ENCODE measurements at regions not wholly inside any gene's neighbourhood (a gene's known extent, or its start where the extent isn't known, plus 50 kb on each side); places are given as distances from the start of the nearest gene placed in this dataset.

GRCh38 chr12:5194306-5194705, 150.6 kb downstream of the KCNA5 start:
- TF ChIP-seq CTCF (IDR thresholded peaks at IDR 0.05) (no peak), ZFX (IDR thresholded peaks at IDR 0.05; ENCODE audit: borderline replicate concordance) (no peak)
